Epithelial cell of esophagus (primary cell): ENCODE measurements at regions not wholly inside any gene's neighbourhood (a gene's known extent, or its start where the extent isn't known, plus 50 kb on each side); places are given as distances from the start of the nearest gene placed in this dataset.

Experiments used
- DNase-seq: peaks from one replicate; pipeline ENCODE4 v3.0.0; 2010; ENCODE audit warnings: low read depth
- H3K4me3 ChIP-seq: 2 replicates; pipeline ENCODE4 v1.5.1; 2011; ENCODE audit warnings: mild to moderate bottlenecking, low read length, control low read depth
- TF ChIP-seq, protein P1 (sequence below): IDR thresholded peaks from 2 replicates; pipeline ENCODE4 v1.5.1; 2011; ENCODE audit warnings: low read depth, mild to moderate bottlenecking, low read length, control low read depth, inconsistent platforms; ENCODE audit not compliant: insufficient read depth; ENCODE audit errors: missing control alignments

DNA sequence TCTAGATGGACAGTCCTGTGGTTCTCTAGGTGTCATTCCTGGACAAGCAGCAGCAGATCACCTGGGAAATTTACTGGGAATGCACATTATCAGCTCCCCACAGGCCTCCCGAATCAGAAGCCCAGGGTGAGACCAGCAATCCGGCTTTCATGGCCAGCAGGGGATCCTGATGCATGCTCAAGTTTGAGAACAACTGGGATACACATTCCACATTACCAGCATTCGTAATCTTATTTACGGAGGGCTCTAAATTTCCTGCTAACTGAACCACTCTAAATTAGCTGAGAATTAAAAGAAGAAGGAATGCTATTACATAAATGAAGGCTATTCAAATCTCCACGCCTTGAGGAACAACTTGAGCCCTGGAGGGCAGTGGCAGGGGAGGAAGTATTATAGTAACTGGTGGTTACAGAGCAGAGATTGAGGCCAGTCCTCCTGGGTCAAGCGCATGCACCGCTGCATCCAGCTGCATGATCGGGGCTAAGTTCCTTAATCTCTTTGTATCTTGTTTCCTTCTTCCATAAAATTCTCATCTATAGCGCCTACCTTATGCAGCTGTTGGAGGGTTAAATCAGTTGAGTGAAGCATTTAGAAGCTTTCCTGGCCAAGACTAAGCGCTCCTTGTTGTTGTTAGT is 403.7 kb downstream of the CDH26 start:
- H3K4me3 ChIP-seq: no peak overlapping the region
- no peak for DNase-seq
- TF ChIP-seq, protein P1, sequence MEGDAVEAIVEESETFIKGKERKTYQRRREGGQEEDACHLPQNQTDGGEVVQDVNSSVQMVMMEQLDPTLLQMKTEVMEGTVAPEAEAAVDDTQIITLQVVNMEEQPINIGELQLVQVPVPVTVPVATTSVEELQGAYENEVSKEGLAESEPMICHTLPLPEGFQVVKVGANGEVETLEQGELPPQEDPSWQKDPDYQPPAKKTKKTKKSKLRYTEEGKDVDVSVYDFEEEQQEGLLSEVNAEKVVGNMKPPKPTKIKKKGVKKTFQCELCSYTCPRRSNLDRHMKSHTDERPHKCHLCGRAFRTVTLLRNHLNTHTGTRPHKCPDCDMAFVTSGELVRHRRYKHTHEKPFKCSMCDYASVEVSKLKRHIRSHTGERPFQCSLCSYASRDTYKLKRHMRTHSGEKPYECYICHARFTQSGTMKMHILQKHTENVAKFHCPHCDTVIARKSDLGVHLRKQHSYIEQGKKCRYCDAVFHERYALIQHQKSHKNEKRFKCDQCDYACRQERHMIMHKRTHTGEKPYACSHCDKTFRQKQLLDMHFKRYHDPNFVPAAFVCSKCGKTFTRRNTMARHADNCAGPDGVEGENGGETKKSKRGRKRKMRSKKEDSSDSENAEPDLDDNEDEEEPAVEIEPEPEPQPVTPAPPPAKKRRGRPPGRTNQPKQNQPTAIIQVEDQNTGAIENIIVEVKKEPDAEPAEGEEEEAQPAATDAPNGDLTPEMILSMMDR: no peak

DNA sequence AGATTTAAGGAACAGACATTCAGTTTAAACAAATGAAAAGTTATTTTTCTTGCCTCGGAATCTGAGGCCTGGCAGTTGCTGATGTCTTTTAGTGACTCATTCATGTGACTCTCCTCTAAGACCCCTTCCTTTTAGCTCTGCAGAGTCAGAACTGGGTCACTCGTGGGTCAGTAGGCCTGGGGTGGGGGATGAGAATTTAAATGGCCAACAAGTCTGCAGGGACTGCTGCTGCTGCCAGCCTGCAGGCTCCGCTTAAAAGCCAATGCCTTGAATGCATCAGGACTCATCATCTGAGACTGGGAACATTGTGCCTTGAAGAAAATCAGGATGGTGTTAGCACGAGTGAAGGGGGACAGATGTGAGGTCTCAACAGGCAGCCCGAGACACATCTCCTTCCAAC is 404.3 kb downstream of the CDH26 start:
- no peak overlapping the region for H3K4me3 ChIP-seq
- DNase-seq: no peak
- TF ChIP-seq, protein P1: no peak

DNA sequence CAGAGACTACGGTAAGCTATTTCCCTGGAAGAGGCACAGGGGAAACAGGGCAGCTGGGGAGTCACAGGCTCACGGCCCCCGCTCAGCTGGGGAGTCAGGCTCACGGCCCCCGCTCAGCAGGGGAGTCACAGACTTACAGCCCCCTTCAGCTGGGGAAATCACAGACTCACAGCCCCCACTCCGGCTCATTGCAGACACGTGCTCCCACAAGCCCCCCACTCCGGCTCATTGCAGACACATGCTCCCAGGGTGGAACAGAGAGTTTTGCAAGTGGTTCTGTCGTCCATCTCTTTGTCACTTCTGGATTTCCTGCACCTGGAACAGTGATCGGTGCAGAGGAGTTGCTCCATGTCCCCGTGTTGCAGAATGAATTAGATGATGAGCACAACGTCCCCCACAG is 405.5 kb downstream of the CDH26 start:
- DNase-seq: no peak
- H3K4me3 ChIP-seq: no peak overlapping the region
- TF ChIP-seq, protein P1: no peak

DNA sequence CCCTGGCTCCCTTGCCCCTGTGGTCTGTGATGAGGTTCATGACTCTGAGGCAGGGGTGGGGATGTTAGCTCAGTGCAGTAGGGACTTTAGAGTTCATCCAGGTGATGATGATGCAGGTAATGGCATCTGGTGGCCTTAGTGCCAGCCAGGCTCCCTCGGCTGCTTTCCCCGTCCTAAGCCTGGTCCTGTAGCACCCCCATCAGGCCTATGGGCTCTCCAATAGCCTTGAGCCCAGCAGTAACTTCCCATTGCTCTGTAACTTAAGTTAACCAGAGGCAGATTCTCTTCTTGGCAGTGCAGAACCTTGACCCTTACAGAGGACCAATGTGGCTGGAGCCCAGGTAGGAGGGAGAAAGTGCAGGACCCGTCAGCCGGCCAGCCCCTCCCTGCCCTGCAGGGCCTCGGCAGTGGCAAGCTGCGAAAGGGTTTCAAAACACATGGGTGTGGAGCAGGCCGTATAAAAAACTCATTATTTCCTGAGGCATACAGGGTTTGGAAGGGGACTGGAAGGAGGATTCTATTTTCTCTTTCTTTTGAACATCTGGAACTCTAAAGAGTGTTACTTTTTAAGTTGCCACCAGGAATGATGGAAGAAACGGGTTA is 406.9 kb downstream of the CDH26 start:
- no peak for DNase-seq
- TF ChIP-seq, protein P1: no peak
- H3K4me3 ChIP-seq: no peak overlapping the region

DNA sequence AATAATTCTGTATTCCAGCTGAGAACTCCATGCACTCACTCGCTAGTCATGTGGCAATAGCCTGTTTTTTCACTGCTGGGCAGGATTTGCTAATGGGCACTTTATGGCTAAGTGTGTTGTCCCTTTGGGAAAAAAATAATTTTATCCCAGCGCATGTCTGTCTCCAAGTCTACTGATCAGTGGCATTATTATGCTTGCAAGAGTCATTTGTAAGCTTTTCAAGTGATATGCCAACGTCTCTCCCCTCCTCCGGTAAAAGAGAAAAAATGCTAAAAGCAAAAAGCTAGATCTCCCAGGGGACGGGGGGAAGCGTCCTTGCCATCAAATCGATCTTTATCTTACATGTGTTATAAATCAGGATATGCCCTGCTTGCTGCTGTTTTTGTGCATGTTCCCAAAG is 407.7 kb downstream of the CDH26 start:
- no peak overlapping the region for H3K4me3 ChIP-seq
- DNase-seq: no peak
- TF ChIP-seq, protein P1: no peak

DNA sequence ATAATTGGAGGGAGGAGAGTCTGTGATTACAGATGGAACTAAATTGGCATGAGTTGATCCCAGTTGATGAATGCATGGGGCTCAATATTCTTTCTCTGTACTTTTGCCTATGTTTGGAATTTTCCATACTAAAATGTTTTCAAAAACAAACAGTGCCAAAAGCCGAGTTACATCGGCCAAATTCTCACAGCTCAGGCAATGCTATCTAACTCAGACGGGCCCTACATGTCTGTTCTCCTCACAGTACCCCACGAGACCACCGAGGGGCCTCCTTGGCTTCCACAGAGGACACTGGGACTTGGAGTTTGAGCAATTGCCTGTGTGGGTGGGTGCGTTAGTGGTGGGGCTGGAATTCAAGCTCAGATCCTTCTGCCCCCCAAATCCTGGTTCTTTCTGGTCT is 413.2 kb downstream of the CDH26 start:
- DNase-seq: no peak
- TF ChIP-seq, protein P1: no peak
- H3K4me3 ChIP-seq: no peak overlapping the region

DNA sequence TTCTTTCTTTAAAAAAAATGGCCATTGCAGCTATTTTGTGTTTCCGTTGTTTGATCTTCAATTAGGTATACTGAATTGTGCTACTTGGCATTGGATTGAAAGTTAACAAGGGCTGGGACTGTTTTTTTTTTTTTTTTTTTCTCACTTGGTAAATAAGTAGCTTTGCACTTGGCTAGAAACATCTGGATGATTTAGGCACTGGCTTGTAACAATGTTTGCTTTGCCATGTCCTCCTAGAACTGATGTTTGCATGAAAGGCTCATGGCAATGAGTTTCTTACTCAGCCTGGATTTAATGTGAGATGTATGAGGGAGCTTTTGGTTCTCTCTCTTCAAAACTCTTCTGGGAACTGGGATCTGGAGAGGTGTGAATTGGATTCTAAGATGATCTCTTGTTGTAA is 414.1 kb downstream of the CDH26 start:
- no peak overlapping the region for H3K4me3 ChIP-seq
- TF ChIP-seq, protein P1: no peak
- DNase-seq: no peak
